ENCODE measurements at regions not wholly inside any gene's neighbourhood (a gene's known extent, or its start where the extent isn't known, plus 50 kb on each side); places are given as distances from the start of the nearest gene placed in this dataset.
"Not testable (repeated sequence)": the region's sequence is repeated elsewhere in the genome, so short reads cannot be mapped to it uniquely, and the experiment has no call there.

DNA sequence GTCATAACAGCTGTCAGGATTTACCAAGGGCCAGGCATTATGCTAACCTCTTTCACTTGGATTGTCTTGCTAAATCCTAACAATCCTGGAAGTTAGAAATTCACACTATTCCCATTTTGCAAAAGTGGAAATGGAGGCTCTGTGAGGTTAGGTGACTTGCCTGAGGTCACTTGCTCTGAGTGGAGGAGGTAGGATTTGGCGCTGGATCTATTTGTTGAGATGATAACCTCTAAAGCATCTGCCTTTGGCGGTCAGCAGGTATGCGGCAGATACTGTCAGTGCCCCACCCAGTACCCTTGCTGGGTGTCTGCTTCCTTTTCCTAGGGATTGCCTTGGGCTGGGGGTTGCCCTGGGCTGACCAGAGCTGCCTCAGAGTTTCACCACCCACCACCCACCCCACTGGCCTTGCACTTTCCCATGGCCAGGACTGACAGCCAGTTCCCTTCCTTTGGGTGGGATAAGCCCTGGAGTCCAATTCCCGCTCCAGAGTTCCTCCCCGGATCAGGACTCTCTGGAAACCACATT, 164.8 kb upstream of the MSX2 start:
- DNase-seq (ENCODE audit: low spot score in 2 of 2), result no peak
- Histone ChIP-seq H3K9me3 (no peaks in the 10 kb centered on the region), H3K4me1 (no peaks in the 10 kb centered on the region), H3K27me3 (no peaks in the 10 kb centered on the region), H3K36me3 (no peaks in the 10 kb centered on the region), H3K27ac (no peak overlapping the region), H3K4me3 (no peak overlapping the region)
- 82 to 86% methylated on average over 5 of the region's 5 CpGs for WGBS, 2 donors
- TF ChIP-seq POLR2A (IDR thresholded peaks at IDR 0.05) (no peak), EP300 (IDR thresholded peaks at IDR 0.05) (no peak), CTCF (IDR thresholded peaks at IDR 0.05) (no peak)

DNA sequence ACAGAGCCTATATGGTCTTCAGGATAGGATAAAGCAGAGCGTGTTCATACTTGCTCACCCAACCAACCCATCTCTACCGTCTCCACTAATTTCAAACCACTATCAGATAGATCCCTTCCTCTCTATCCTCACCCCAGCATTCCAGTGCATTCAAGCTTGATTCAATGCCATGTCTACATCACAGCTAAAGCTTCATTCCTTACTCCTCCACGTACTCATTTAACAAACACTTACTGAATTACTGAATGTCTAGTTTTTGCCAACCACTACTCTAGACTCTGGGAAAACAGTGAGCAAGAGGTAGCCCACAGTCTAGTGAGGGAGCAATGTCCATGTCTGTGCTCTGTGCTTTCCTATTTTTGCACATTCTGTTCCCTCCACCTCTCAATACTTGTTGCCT, 163.5 kb upstream of the MSX2 start:
- Histone ChIP-seq H3K4me1 (no peaks in the 10 kb centered on the region), H3K27me3 (no peaks in the 10 kb centered on the region), H3K36me3 (no peaks in the 10 kb centered on the region), H3K27ac (no peak overlapping the region), H3K4me3 (no peak overlapping the region), H3K9me3 (no peaks in the 10 kb centered on the region)
- TF ChIP-seq EP300 (IDR thresholded peaks at IDR 0.05) (no peak), POLR2A (IDR thresholded peaks at IDR 0.05) (no peak), CTCF (IDR thresholded peaks at IDR 0.05) (no peak)
- 82 to 83% methylated on average over 3 of the region's 3 CpGs for WGBS, 2 donors
- no peak for DNase-seq (ENCODE audit: low spot score in 2 of 2)

- H3K36me3 ChIP-seq; H3K9me3 ChIP-seq; H3K27me3 ChIP-seq; H3K27ac ChIP-seq; H3K4me1 ChIP-seq; DNase-seq (ENCODE audit: low spot score in 2 of 2); H3K4me3 ChIP-seq: not testable (repeated sequence)
- 72 to 81% methylated on average over 6 of the region's 6 CpGs for WGBS, 2 donors
These were observed 161.3 kb upstream of the MSX2 start for GRCh38 chr5:174563040-174563439.

DNA sequence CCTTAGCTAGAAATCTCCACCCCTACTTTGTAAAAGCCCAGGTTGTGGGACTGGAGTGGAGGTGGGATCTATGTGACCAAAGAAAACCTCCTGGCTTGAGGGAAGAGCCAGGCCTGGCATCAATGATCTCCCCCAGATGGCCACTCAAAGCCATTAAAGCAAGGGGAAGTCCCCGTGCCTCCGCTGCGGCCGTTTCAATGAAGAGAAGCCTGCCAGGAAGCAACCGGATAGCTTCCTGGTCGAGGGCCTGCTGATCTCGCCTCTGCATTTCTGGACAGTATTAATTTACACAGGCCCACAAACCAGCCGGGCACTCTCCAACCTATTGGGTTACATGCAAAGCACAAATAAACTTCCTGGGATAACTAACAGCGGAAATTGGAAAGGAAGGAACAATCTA, 160.5 kb upstream of the MSX2 start:
- Histone ChIP-seq H3K27me3 (no peaks in the 10 kb centered on the region), H3K9me3 (no peaks in the 10 kb centered on the region), H3K4me1 (no peaks in the 10 kb centered on the region), H3K4me3 (no peak overlapping the region), H3K27ac (no peak overlapping the region), H3K36me3 (no peaks in the 10 kb centered on the region)
- no peak for TF ChIP-seq CTCF (IDR thresholded peaks at IDR 0.05)
- no peak for TF ChIP-seq POLR2A (IDR thresholded peaks at IDR 0.05)
- DNase-seq (ENCODE audit: low spot score in 2 of 2), result no peak
- WGBS, 2 donors, result 31 to 41% methylated on average over 9 of the region's 9 CpGs

DNA sequence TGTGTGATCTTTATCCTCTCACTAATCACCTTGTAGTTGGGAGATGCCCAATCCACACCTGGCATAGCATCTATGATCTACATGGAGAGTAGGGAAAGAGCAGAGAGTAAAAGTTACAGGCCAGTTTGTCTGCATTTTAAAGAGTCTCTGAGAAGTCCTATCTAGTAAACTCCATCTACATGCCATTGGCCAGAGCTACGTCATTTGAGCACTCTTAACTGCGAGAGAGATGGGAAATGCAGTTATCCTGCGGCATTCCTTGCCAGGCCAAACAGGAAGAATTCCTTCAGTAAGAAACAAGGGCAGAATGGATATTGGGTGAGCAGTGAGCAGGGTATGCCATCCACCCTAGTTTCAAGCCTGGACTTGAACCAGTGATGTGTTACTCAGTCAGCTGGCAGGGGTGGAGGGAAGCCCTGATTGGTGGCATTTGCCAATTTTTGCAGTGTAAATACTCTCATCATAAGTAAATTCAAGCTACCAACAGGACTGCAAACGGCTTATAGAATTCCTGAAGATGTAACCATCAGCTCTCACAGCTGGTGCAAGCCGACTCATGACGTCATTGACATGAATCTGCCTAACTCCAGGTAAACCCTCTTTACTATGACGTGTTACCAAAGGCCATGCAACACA, 156.8 kb upstream of the MSX2 start:
- Histone ChIP-seq H3K4me3 (no peak overlapping the region), H3K27me3 (no peaks in the 10 kb centered on the region), H3K36me3 (no peaks in the 10 kb centered on the region), H3K27ac (no peak overlapping the region), H3K9me3 (no peaks in the 10 kb centered on the region), H3K4me1 (peaks cover 0 to 14% (median 0%) of the 10 kb centered on the region in 4 donors)
- 85 to 87% methylated on average over 7 of the region's 7 CpGs for WGBS, 2 donors
- TF ChIP-seq EP300 (IDR thresholded peaks at IDR 0.05) (no peak), POLR2A (IDR thresholded peaks at IDR 0.05) (no peak), CTCF (IDR thresholded peaks at IDR 0.05) (no peak)
- no peak for DNase-seq (ENCODE audit: low spot score in 2 of 2)

- Histone ChIP-seq H3K9me3 (no peaks in the 10 kb centered on the region), H3K4me3 (no peak overlapping the region), H3K27me3 (no peaks in the 10 kb centered on the region), H3K4me1 (peaks cover 0 to 19% (median 0%) of the 10 kb centered on the region in 4 donors), H3K36me3 (no peaks in the 10 kb centered on the region), H3K27ac (no peak overlapping the region)
- WGBS, 2 donors, result 67 to 82% methylated on average over 4 of the region's 4 CpGs
- DNase-seq (ENCODE audit: low spot score in 2 of 2), result no peak
- TF ChIP-seq CTCF (IDR thresholded peaks at IDR 0.05) (no peak), POLR2A (IDR thresholded peaks at IDR 0.05) (no peak), EP300 (IDR thresholded peaks at IDR 0.05) (no peak)
These were observed 153.7 kb upstream of the MSX2 start for GRCh38 chr5:174570662-174571061.

Measured in tibial nerve (tissue), 4 donors.